Ishikawa (cell line): ENCODE measurements at regions not wholly inside any gene's neighbourhood (a gene's known extent, or its start where the extent isn't known, plus 50 kb on each side); places are given as distances from the start of the nearest gene placed in this dataset.

Source experiments
- CEBPB ChIP-seq: IDR thresholded peaks from 2 replicates; pipeline ENCODE4 v1.6.1; 2012
- CREB1 ChIP-seq: IDR thresholded peaks from 2 replicates; pipeline ENCODE4 v1.6.1; 2012; ENCODE audit warnings: low read depth
- EGR1 ChIP-seq: IDR thresholded peaks from 2 replicates; pipeline ENCODE4 v1.6.1; 2012
- EP300 ChIP-seq: IDR thresholded peaks from 2 replicates; pipeline ENCODE4 v1.6.1; 2012; ENCODE audit warnings: borderline replicate concordance
- FOXM1 ChIP-seq: IDR thresholded peaks from 2 replicates; pipeline ENCODE4 v1.6.1; 2012; ENCODE audit warnings: low read depth, borderline replicate concordance
- MAX ChIP-seq: IDR thresholded peaks from 2 replicates; pipeline ENCODE4 v1.6.1; 2012
- NFIC ChIP-seq: IDR thresholded peaks from 2 replicates; pipeline ENCODE4 v1.6.1; 2012
- RAD21 ChIP-seq: IDR thresholded peaks from 2 replicates; pipeline ENCODE4 v1.6.1; 2012; ENCODE audit warnings: low read depth
- REST ChIP-seq: IDR thresholded peaks from 2 replicates; pipeline ENCODE4 v1.6.1; 2012; ENCODE audit warnings: low read depth, mild to moderate bottlenecking
- TAF1 ChIP-seq: IDR thresholded peaks from 2 replicates; pipeline ENCODE4 v1.6.1; 2012; ENCODE audit warnings: low read depth, mild to moderate bottlenecking
- TCF12 ChIP-seq: IDR thresholded peaks from 2 replicates; pipeline ENCODE4 v1.6.1; 2012; ENCODE audit warnings: low read depth
- TEAD4 ChIP-seq: IDR thresholded peaks from 2 replicates; pipeline ENCODE4 v1.6.1; 2012
- YY1 ChIP-seq: IDR thresholded peaks from 2 replicates; pipeline ENCODE4 v1.6.1; 2012; ENCODE audit warnings: low read depth
- ZBTB7A ChIP-seq: IDR thresholded peaks from 2 replicates; pipeline ENCODE4 v1.6.1; 2012; ENCODE audit warnings: low read depth
- TF ChIP-seq, protein P1 (sequence below): IDR thresholded peaks from 2 replicates; pipeline ENCODE4 v1.6.1; 2012

GRCh38 chr11:69968396-69969347 is 109.4 kb upstream of the ANO1 start:
- TF ChIP-seq CEBPB (no peak), CREB1 (no peak), EP300 (no peak), RAD21 (no peak), TAF1 (no peak), TEAD4 (no peak), MAX (no peak), EGR1 (no peak), ZBTB7A (no peak), YY1 (no peak), REST (no peak)
- TF ChIP-seq, protein P1, sequence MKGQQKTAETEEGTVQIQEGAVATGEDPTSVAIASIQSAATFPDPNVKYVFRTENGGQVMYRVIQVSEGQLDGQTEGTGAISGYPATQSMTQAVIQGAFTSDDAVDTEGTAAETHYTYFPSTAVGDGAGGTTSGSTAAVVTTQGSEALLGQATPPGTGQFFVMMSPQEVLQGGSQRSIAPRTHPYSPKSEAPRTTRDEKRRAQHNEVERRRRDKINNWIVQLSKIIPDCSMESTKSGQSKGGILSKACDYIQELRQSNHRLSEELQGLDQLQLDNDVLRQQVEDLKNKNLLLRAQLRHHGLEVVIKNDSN, result no peak

- no peak for TF ChIP-seq RAD21
- no peak for TF ChIP-seq EGR1
- TF ChIP-seq YY1, result no peak
- TF ChIP-seq CREB1, result no peak
- TF ChIP-seq, protein P1, result no peak
- TF ChIP-seq TCF12, result no peak
- TF ChIP-seq TAF1, result no peak
- no peak for TF ChIP-seq NFIC
- TF ChIP-seq EP300, result no peak
- TF ChIP-seq ZBTB7A, result no peak
- TF ChIP-seq REST, result no peak
- no peak for TF ChIP-seq FOXM1
- no peak for TF ChIP-seq MAX
- no peak for TF ChIP-seq CEBPB
- no peak for TF ChIP-seq TEAD4
Measured at GRCh38 chr11:69969890-69970784, 108.0 kb upstream of the ANO1 start.

DNA sequence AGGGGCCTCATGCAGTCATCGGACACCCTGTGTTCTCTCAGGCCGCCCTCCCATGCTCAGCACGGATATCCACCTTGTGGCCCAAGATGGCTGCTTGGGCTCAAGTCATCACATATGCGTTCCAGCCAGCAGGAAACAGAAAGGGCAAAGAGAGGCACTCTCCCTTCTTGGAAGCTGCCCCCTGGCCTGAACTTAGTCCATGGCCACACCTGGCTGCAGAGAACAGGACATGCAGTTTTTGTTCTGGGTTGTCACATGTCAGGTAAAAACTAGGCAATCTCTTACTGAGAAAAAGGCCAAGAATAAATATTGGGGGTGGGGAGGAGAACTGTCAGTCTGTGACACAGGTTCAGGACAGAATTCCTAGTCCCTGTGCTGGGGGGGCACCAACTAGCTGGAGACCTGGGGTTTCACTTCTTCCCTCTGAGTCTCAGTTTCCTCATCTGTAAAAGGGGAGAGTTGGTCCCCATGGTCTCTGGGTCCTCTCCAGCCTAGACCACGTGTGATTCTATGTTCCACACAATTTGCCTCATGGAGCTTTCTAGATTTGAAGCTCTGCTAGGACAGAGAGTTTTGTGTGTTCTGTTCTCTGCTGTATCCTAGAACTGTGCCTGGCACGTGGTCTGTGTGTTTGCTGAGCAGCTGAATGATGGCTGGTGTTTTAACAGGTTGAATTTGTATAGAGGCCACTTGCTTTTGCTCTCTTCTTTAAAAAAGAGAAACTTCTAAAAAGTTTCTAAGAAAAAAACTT is 107.2 kb upstream of the ANO1 start:
- TF ChIP-seq TAF1, result no peak
- no peak for TF ChIP-seq EP300
- no peak for TF ChIP-seq FOXM1
- no peak for TF ChIP-seq NFIC
- TF ChIP-seq, protein P1, result no peak
- TF ChIP-seq TEAD4, result no peak
- TF ChIP-seq RAD21, result no peak
- TF ChIP-seq ZBTB7A, result no peak
- no peak for TF ChIP-seq EGR1
- no peak for TF ChIP-seq CEBPB

GRCh38 chr11:69971741-69972140 is 106.4 kb upstream of the ANO1 start:
- no peak for TF ChIP-seq TEAD4
- no peak for TF ChIP-seq CEBPB
- no peak for TF ChIP-seq NFIC
- no peak for TF ChIP-seq EP300
- no peak for TF ChIP-seq TCF12
- no peak for TF ChIP-seq RAD21
- no peak for TF ChIP-seq MAX
- no peak for TF ChIP-seq TAF1
- TF ChIP-seq, protein P1, result no peak
- TF ChIP-seq YY1, result no peak
- TF ChIP-seq CREB1, result no peak
- no peak for TF ChIP-seq REST
- no peak for TF ChIP-seq FOXM1
- no peak for TF ChIP-seq ZBTB7A
- no peak for TF ChIP-seq EGR1
